DMS53 (cell line): ENCODE measurements at regions not wholly inside any gene's neighbourhood (a gene's known extent, or its start where the extent isn't known, plus 50 kb on each side); places are given as distances from the start of the nearest gene placed in this dataset.

Experiments
- DNase-seq: peaks from one replicate; lab custom pipeline; 2025; lab: John Stamatoyannopoulos, UW

GRCh38 chr13:109644069-109644750, 142.2 kb downstream of the IRS2 start:
- DNase-seq, result peak; percentile 78

GRCh38 chr13:109642358-109642757, 144.0 kb downstream of the IRS2 start:
- no peak for DNase-seq

DNA sequence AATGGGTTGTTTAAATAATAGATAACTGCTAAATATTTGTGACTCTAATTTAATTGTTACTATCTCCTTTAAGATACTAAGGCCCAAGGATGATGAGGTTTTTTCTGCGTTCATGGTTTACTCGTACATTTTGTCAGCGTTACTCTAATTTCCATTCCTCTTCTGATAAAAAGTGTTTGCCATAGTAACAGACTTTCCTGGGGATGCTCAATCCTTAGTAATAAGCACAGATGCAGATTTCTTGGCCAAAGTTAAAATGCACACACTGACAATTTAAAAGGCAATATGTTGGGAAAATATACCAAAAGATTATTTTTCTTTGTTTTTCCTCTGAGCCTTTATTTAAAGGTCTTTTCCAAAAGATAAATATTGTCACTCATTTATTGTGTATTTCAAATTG, 149.6 kb downstream of the IRS2 start:
- no peak for DNase-seq

- DNase-seq, result no peak
These were observed 155.3 kb downstream of the IRS2 start for GRCh38 chr13:109631069-109631468.

- DNase-seq, result no peak
These were observed 156.1 kb downstream of the IRS2 start for GRCh38 chr13:109630271-109630670.

GRCh38 chr13:109629737-109630136, 156.6 kb downstream of the IRS2 start:
- DNase-seq, result no peak

GRCh38 chr13:109628251-109628699, 158.1 kb downstream of the IRS2 start:
- no peak for DNase-seq

DNA sequence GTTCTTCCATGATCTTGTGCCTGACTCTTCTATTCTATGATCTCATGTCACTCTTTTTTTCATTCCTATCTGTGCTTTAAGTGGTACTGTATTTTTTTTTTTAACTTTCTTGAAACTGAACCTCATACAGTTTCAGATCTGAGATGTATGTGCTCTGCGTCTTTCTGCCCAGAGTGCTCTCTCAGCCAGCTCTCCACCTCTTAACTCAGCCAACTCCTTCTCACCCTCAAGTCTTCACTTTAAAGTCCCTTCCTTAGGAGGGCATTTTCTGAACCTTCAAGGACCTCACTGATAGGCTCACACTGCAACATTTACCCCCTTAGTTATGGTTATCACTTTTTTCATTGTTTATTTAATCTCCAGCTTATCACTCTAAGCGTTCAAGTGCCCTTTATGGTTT, 158.7 kb downstream of the IRS2 start:
- no peak for DNase-seq

DNA sequence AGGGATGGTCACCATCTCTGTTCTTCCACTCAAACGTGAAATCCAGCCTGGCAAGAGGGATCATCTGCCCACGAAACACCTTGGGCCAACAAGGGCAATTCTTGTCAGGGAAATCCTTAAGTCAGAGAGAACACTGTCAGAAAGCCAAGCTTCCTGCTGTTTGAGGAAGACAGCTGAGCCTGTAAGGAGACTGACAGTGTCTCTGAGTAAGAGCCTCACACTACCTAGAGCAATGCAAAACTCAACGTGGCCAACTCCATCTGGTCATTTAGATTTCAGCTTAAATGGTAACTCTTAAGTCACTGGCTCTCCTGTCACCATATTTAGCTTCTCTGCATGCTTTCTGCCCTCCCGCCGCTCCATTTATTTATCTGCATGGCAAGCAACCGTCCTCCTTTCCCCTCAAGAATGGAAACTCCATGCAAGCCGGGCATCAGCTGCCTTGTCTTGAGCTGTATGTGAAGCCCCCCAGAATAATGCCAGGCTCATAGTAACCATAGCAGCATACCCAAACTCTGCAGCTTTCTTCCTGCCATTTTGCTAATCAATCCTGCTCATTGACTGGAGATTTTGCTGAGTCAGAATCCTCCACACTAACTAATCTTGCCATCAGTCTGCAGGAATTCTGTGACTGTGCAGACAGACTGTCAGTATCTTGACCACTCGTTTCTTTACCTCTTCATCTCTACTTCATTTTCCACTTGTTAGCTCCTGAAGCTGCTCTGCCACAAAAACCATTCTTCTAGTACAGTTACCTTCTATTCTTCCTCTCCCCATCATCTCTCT, 159.8 kb downstream of the IRS2 start:
- DNase-seq, result no peak

- DNase-seq, result no peak
These were observed 161.2 kb downstream of the IRS2 start for GRCh38 chr13:109625156-109625555.

- no peak for DNase-seq
These were observed 164.4 kb downstream of the IRS2 start for GRCh38 chr13:109622006-109622405.

- no peak for DNase-seq
These were observed 170.5 kb downstream of the IRS2 start for GRCh38 chr13:109615721-109616420.

GRCh38 chr13:109611912-109612691, 174.3 kb downstream of the IRS2 start:
- DNase-seq, result no peak

DNA sequence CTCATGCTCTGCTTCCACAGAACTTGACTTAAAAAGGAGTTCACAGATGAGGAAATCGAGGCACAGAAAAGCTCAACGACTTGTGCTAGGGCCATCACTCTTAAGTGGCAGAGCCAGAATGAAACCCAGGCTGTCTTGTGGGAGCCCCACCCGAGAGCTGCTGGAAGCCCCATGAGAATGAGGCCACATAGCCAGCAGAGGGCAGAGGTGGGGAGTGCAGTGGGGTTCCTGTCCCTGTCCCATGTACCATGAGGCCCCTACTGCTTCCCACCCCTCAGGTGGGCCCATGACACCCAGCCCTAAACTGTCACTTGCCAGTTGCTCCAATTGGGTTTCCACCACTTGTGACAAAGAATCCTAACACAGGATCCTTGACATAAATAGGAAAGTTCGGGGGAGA, 175.9 kb downstream of the IRS2 start:
- peak; percentile 5 for DNase-seq

- DNase-seq, result no peak
These were observed 177.9 kb downstream of the IRS2 start for GRCh38 chr13:109608503-109608902.

DNA sequence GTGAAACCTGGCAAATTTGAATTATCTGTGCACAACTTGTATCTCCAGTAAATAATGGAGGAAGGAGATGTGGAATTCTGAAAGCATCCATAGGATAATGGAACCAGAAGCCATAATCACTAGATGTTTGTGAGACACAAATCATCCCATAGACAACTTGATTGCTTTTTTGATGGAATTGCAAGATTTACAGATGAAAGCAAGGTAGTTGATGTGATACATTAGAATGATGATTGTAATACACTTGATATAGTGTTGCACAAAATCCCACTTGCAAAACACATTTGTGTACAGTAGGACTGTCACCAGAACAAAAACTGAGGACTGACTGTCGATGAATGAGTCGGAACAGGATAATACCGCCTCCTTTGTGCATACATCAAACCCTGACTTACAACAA, 178.3 kb downstream of the IRS2 start:
- DNase-seq, result no peak

GRCh38 chr13:109606520-109606919, 179.9 kb downstream of the IRS2 start:
- DNase-seq, result no peak

- DNase-seq, result no peak
These were observed 180.5 kb downstream of the IRS2 start for GRCh38 chr13:109605846-109606245.

DNA sequence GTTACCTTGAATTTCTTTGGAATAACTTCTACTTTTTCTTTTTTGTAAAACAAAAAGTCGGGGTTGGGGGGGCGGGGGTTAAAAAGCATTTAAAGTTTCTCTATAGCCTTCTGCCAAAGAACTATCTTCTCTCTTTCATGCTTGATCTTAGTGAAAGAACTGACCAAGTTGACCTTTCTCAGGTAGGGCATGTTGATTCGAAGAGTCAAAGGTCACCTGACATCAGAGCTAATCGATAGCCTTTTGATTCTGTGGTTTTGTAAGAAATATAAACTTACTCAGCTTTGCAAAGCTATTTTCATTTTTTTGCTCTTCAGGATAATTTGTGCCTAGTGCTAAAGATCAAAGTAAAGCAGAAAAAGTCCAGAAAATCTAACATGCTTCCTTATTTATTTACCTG, 181.5 kb downstream of the IRS2 start:
- no peak for DNase-seq

- no peak for DNase-seq
These were observed 184.0 kb downstream of the IRS2 start for GRCh38 chr13:109602356-109602755.

DNA sequence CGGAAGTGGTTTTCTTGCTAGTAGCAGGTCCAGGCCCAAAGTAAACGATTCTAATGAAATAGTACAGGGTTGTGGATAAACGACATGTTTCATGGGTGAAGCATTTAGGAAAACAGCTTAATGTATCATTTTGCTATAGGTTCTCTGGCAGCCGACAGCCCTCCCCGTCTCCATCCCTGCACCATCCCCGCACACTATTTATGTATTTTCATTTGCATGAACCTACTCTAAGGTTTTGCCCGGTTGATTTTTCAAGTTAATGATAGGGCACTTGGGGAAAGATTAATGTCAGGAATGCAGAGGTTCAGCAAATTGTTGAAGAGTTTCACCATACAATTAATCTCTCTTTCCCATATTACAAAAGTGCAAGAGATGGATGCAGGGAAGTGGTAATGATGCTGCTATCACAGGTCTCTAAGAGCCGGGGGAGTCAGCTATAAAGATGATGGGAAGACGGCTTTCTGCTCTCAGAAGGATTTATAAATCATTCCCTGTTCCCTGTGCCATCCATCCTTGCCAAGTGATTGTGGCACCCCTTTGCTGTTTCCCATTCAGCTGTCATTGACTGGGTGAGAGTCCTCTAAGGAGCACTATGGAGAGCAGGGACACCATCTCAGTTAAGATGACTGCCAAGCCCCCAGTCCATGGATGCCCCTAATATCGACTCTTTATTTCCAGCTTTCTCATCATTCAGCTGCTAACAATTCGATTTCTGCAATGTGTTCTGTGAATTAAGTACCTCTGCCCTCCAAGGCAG, 186.3 kb downstream of the IRS2 start:
- no peak for DNase-seq
